Effector memory CD4-positive, alpha-beta T cell (primary cell): ENCODE measurements at regions not wholly inside any gene's neighbourhood (a gene's known extent, or its start where the extent isn't known, plus 50 kb on each side); places are given as distances from the start of the nearest gene placed in this dataset.
"Not testable (repeated sequence)": the region's sequence is repeated elsewhere in the genome, so short reads cannot be mapped to it uniquely, and the experiment has no call there.

ENCODE experiments used
- DNase-seq, 3 donors: peaks; one replicate each; pipeline ENCODE4 v3.0.0-alpha.2; 2020
- H3K27ac ChIP-seq: 2 replicates; pipeline ENCODE4 v1.7.0; 2013; ENCODE audit warnings: mild to moderate bottlenecking, low read length, moderate library complexity; ENCODE audit not compliant: insufficient read depth, poor library complexity, severe bottlenecking
- H3K27me3 ChIP-seq: replicated peaks from 2 replicates; pipeline ENCODE4 v1.7.0; 2013; ENCODE audit warnings: mild to moderate bottlenecking, low read length; ENCODE audit not compliant: insufficient read depth, control insufficient read depth, poor library complexity, severe bottlenecking
- H3K36me3 ChIP-seq: 2 replicates; pipeline ENCODE4 v1.7.0; 2013; ENCODE audit warnings: mild to moderate bottlenecking, low read length, moderate library complexity; ENCODE audit not compliant: control insufficient read depth, insufficient read depth
- H3K4me1 ChIP-seq: 2 replicates; pipeline ENCODE4 v1.7.0; 2013; ENCODE audit warnings: low read length, mild to moderate bottlenecking; ENCODE audit not compliant: control insufficient read depth, insufficient read depth, poor library complexity, severe bottlenecking
- H3K4me3 ChIP-seq: 2 replicates; pipeline ENCODE4 v1.7.0; 2013; ENCODE audit warnings: low read length, low read depth, mild to moderate bottlenecking; ENCODE audit not compliant: insufficient read depth, poor library complexity, severe bottlenecking
- H3K9me3 ChIP-seq: 2 replicates; pipeline ENCODE4 v1.7.0; 2013; ENCODE audit warnings: mild to moderate bottlenecking, low read length, moderate library complexity; ENCODE audit not compliant: control insufficient read depth

DNA sequence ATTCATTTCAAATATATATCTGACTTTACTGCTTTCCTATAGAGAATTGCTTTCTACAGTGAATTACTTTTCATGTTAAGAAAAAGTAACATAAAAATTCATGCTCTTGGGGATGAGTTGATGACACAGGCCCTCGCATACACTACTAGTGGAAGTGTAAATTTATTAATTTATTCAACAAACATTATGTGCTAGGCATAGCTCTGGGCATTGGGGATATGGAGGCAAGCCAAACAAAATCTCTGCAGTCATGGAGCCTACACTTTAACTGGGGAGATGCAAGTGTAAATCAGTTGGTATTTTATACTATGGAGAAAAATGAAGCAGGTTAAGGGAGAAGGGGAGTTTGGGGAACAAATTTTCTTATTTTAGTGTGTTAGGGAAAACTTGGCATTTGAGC is 340.7 kb downstream of the RAP2B start:
- no peak for DNase-seq
- H3K27ac ChIP-seq = no peak overlapping the region

DNA sequence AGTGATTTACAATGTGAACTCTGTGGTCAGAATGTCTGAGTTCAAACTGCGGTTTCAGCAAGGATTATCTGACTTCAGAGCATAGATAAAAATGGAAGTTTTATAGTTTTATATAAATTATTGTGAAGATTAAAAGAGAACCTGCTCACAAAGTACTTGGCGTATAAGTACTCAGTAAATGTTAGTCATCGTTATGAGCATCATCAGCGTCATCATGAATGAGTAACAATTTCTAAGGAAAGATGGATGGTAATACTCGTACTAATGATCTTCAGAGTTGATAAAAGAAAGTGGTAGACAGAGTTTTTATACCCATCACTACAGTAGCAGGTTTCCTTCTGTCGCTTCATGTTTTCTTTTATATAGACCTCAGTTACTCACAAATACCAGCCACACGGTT is 341.8 kb downstream of the RAP2B start:
- H3K4me1 ChIP-seq = no peaks in the 10 kb centered on the region
- no peak for DNase-seq
- no peaks in the 10 kb centered on the region for H3K9me3 ChIP-seq
- no peak overlapping the region for H3K4me3 ChIP-seq
- no peaks in the 10 kb centered on the region for H3K36me3 ChIP-seq
- H3K27ac ChIP-seq = no peak overlapping the region
- no peaks in the 10 kb centered on the region for H3K27me3 ChIP-seq

More for the DNA sequence above, 340.7 kb downstream of the RAP2B start:
- H3K4me3 ChIP-seq = no peak overlapping the region
- no peaks in the 10 kb centered on the region for H3K27me3 ChIP-seq
- H3K36me3 ChIP-seq = no peaks in the 10 kb centered on the region
- H3K4me1 ChIP-seq = no peaks in the 10 kb centered on the region
- H3K9me3 ChIP-seq = no peaks in the 10 kb centered on the region

DNA sequence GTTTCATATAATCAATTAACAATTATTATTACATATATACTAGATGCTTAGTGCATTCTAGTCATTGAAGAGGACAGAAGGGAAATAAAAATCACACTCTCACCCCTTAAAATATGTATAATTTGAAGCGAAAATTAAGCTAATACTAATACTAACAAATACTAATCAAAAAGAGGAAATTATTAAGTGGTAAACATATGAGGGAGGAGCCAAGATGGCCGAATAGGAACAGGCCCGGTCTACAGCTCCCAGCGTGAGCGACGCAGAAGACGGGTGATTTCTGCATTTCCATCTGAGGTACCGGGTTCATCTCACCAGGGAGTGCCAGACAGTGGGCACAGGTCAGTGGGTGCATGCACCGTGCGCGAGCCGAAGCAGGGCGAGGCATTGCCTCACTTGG is 344.2 kb downstream of the RAP2B start:
- not testable (repeated sequence) for H3K36me3 ChIP-seq, H3K27me3 ChIP-seq, H3K27ac ChIP-seq

DNA sequence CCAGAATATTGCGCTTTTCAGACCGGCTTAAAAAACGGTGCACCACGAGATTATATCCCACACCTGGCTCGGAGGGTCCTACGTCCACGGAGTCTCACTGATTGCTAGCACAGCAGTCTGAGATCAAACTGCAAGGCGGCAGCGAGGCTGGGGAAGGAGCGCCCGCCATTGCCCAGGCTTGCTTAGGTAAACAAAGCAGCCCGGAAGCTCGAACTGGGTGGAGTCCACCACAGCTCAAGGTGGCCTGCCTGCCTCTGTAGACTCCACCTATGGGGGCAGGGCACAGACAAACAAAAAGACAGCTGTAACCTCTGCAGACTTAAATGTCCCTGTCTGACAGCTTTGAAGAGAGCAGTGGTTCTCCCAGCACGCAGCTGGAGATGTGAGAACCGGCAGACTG is 344.7 kb downstream of the RAP2B start:
- H3K4me3 ChIP-seq, H3K4me1 ChIP-seq, H3K27me3 ChIP-seq, H3K9me3 ChIP-seq, H3K36me3 ChIP-seq, H3K27ac ChIP-seq, DNase-seq: not testable (repeated sequence)

More for the DNA sequence above, 344.2 kb downstream of the RAP2B start:
- H3K4me3 ChIP-seq, H3K9me3 ChIP-seq, DNase-seq, H3K4me1 ChIP-seq: not testable (repeated sequence)

DNA sequence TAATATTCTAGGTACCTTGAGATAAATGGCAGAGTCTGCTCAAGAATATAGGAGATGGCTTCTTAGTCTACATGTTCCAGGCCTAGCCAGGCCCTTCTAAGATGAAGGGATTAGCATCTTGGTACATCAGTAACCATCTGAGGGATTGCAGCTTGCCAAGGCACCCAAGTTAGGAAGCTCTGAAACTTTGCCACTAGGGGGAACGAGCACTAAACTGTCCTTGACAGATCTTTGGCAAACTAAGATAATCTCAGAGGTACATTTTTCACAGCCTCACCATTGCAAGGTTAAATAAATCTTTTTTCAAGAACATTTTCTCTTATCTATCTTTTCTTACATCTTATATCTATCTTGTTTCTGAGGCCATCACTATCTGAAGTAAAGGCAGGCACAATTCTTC is 351.2 kb downstream of the RAP2B start:
- no peaks in the 10 kb centered on the region for H3K4me1 ChIP-seq
- no peak overlapping the region for H3K27ac ChIP-seq
- no peaks in the 10 kb centered on the region for H3K9me3 ChIP-seq
- H3K36me3 ChIP-seq = no peaks in the 10 kb centered on the region
- H3K27me3 ChIP-seq = no peaks in the 10 kb centered on the region
- DNase-seq = no peak
- H3K4me3 ChIP-seq = no peak overlapping the region

DNA sequence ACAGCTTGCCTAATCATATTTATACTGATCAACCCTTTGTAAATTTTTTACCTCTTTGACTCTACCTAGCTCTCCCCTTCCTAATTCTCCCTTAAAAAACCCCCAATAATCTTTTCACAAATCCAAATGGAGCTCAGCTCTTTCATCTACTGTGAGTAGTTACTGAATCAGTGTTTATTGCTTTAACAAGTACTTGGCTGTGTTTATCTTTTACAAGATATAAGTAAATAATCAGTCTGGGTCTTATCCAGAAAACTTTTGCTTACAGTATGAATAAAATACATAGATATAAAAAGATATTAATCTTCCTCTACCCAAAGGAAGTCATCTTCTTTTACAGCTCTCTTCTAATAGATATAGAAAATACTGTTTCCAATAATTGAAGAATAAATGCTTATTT is 366.4 kb downstream of the RAP2B start:
- Histone ChIP-seq H3K36me3 (no peaks in the 10 kb centered on the region), H3K4me3 (no peak overlapping the region), H3K9me3 (no peaks in the 10 kb centered on the region), H3K27ac (no peak overlapping the region), H3K4me1 (no peaks in the 10 kb centered on the region), H3K27me3 (no peaks in the 10 kb centered on the region)
- no peak for DNase-seq

DNA sequence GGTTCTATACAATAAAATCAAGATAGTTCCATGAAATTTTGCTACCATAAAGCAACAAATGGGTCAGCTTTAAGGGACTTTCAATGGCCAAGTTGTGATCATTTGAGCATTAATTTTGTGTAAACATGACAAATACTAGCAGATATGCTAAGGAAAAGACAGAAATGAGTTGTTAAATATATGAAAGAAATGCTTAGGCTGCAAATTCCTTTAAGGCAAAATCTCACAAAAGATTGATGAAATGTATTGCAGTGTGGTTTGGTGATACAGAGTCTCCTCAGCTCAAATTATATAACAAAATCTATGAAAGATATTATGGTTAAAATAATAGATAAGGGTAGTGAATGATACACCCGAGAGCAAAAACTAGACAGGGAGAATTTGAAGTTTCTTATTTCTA is 377.2 kb downstream of the RAP2B start:
- Histone ChIP-seq H3K27me3 (no peaks in the 10 kb centered on the region), H3K4me3 (no peak overlapping the region), H3K36me3 (no peaks in the 10 kb centered on the region), H3K27ac (no peak overlapping the region), H3K9me3 (no peaks in the 10 kb centered on the region), H3K4me1 (no peaks in the 10 kb centered on the region)
- no peak for DNase-seq

DNA sequence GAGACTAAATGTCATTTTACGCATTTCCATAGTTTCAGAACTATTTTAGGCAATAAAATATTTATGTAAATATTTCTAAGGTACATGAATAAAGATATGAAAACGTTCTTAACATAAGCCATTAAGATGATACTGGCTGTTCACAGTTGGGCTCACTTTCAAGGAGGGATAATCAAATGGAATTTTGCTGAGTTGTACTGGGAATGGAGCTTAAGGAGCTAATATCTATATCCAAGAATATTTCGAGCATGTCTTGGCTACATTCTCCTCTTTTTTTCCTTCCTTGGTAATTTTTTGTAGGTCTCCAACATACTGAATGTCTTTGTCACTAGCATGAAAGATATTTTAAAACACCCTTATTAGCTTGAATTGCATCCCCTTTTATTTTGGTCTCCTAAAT is 383.4 kb downstream of the RAP2B start:
- Histone ChIP-seq H3K4me3 (no peak overlapping the region), H3K36me3 (no peaks in the 10 kb centered on the region), H3K9me3 (no peaks in the 10 kb centered on the region), H3K27me3 (no peaks in the 10 kb centered on the region), H3K27ac (no peak overlapping the region), H3K4me1 (no peaks in the 10 kb centered on the region)
- no peak for DNase-seq

DNA sequence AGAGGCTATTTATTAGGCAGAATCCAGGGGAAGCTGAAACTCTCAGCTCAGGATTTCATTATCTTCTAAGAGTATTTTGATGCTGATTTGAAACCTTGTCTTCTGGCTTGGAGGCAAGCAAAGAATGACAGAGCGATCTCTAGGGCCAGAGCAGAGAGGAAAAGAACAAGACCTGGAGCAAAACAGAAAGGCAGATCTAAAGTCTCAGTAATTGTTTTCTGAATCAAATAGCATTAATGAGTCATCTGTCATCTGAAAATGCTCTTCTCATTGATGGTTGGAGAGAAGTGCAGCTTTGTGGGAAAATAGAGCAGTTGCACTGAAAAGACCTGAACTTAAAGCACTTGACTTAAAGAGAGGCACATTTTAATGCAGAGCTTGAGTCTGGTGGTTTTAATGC is 385.9 kb downstream of the RAP2B start:
- Histone ChIP-seq H3K9me3 (no peaks in the 10 kb centered on the region), H3K27ac (no peak overlapping the region), H3K4me1 (no peaks in the 10 kb centered on the region), H3K36me3 (no peaks in the 10 kb centered on the region), H3K27me3 (no peaks in the 10 kb centered on the region), H3K4me3 (no peak overlapping the region)
- no peak for DNase-seq

DNA sequence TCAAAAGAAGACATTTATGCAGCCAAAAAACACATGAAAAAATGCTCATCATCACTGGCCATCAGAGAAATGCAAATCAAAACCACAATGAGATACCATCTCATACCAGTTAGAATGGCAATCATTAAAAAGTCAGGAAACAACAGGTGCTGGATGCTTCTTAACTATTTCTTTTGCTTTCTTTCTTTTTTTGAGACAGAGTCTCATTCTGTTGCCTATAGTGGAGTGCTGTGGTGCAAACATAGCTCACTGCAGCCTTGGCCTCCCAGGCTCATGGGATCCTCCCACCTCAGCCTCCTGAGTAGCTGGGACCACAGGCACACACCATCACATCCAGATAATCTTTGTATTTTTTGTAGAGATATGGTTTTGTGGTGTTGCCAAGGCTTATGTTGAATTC is 387.7 kb downstream of the RAP2B start:
- not testable (repeated sequence) for DNase-seq, H3K4me1 ChIP-seq, H3K4me3 ChIP-seq, H3K36me3 ChIP-seq, H3K9me3 ChIP-seq, H3K27ac ChIP-seq, H3K27me3 ChIP-seq
